Kidney (tissue), 13 donors: ENCODE measurements at regions not wholly inside any gene's neighbourhood (a gene's known extent, or its start where the extent isn't known, plus 50 kb on each side); places are given as distances from the start of the nearest gene placed in this dataset.

ENCODE experiments used
- DNase-seq, 5 donors: peaks; one replicate each; pipeline ENCODE4 v3.0.0-alpha.2; 2013 to 2020
- FAIRE-seq: peaks from 2 replicates; lab custom pipeline; 2012; peaks lifted over from hg19 to GRCh38; lab: Jason Lieb, UNC
- H3K27ac ChIP-seq, 2 donors: one replicate each; pipeline ENCODE4 v1.7.0; 2013; ENCODE audit warnings: low read depth in 2 of 2, low read length in 2 of 2, inconsistent platforms in 1 of 2
- H3K27me3 ChIP-seq: one replicate; pipeline ENCODE4 v1.7.1; 2013; ENCODE audit warnings: low read length, inconsistent platforms; ENCODE audit not compliant: control insufficient read depth, insufficient read depth
- H3K36me3 ChIP-seq, 3 donors: one replicate each; pipeline versions ENCODE4 v1.7.0 to v1.7.1; 2013; ENCODE audit warnings: low read length in 3 of 3, control low read depth in 1 of 3, inconsistent platforms in 1 of 3; ENCODE audit not compliant: insufficient read depth in 3 of 3, control insufficient read depth in 2 of 3
- H3K4me1 ChIP-seq, 3 donors: one replicate each; pipeline versions ENCODE4 v1.7.0 to v1.7.1; 2013; ENCODE audit warnings: low read length in 3 of 3, inconsistent platforms in 1 of 3, low read depth in 1 of 3; ENCODE audit not compliant: control insufficient read depth in 2 of 3, insufficient read depth in 2 of 3
- H3K4me3 ChIP-seq, 3 donors: one replicate each; pipeline versions ENCODE4 v1.7.0 to v1.8.1; 2013; ENCODE audit warnings: low read length in 3 of 3, control low read depth in 1 of 3, inconsistent platforms in 1 of 3
- H3K9ac ChIP-seq, 3 donors: one replicate each; pipeline versions ENCODE4 v1.7.0 to v1.7.1; 2013; ENCODE audit warnings: low read length in 3 of 3, control low read depth in 1 of 3, inconsistent platforms in 1 of 3
- H3K9me3 ChIP-seq, 3 donors: one replicate each; pipeline versions ENCODE4 v1.7.0 to v1.7.1; 2013; ENCODE audit warnings: low read length in 3 of 3, control low read depth in 1 of 3, inconsistent platforms in 1 of 3; ENCODE audit not compliant: control insufficient read depth in 2 of 3, insufficient read depth in 1 of 3
- intact Hi-C: fragments of 100-400 bp; cut with DNase I; formaldehyde crosslinking; loops from one replicate; pipeline ENCODE4 v1.11.1; 2022
- TF ChIP-seq, protein P1 (sequence below): IDR thresholded peaks from 3 replicates; pipeline ENCODE4 v1.5.1; 2012; ENCODE audit warnings: mild to moderate bottlenecking, moderate library complexity, borderline replicate concordance; ENCODE audit not compliant: insufficient read depth; ENCODE audit errors: extremely low read depth
- donor health status: control.
- donor health status: control.
- donor health status: control.
- donor health status: control.
- donor health status: control.
- donor health status: DM: yes; HTN: yes; CAD: no.
- donor health status: Normal renal cell carcinoma (clear cell type).

GRCh38 chr7:145212050-145212449 lies 376.2 kb upstream of the TPK1 start:
- Histone ChIP-seq H3K27me3 (no peaks in the 10 kb centered on the region), H3K27ac (no peak overlapping the region), H3K9me3 (no peaks in the 10 kb centered on the region), H3K4me3 (no peak overlapping the region), H3K36me3 (no peaks in the 10 kb centered on the region), H3K9ac (no peak overlapping the region), H3K4me1 (no peaks in the 10 kb centered on the region)
- intact Hi-C loops = no loop called here
- FAIRE-seq = no peak
- TF ChIP-seq, protein P1, sequence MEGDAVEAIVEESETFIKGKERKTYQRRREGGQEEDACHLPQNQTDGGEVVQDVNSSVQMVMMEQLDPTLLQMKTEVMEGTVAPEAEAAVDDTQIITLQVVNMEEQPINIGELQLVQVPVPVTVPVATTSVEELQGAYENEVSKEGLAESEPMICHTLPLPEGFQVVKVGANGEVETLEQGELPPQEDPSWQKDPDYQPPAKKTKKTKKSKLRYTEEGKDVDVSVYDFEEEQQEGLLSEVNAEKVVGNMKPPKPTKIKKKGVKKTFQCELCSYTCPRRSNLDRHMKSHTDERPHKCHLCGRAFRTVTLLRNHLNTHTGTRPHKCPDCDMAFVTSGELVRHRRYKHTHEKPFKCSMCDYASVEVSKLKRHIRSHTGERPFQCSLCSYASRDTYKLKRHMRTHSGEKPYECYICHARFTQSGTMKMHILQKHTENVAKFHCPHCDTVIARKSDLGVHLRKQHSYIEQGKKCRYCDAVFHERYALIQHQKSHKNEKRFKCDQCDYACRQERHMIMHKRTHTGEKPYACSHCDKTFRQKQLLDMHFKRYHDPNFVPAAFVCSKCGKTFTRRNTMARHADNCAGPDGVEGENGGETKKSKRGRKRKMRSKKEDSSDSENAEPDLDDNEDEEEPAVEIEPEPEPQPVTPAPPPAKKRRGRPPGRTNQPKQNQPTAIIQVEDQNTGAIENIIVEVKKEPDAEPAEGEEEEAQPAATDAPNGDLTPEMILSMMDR = no peak
- no peak for DNase-seq

GRCh38 chr7:145211211-145211610 lies 375.4 kb upstream of the TPK1 start:
- Histone ChIP-seq H3K4me3 (no peak overlapping the region), H3K27me3 (no peaks in the 10 kb centered on the region), H3K36me3 (no peaks in the 10 kb centered on the region), H3K27ac (no peak overlapping the region), H3K9me3 (no peaks in the 10 kb centered on the region), H3K4me1 (no peaks in the 10 kb centered on the region), H3K9ac (no peak overlapping the region)
- no peak for FAIRE-seq
- TF ChIP-seq, protein P1 = no peak
- no peak for DNase-seq
- intact Hi-C loops = no loop called here

DNA sequence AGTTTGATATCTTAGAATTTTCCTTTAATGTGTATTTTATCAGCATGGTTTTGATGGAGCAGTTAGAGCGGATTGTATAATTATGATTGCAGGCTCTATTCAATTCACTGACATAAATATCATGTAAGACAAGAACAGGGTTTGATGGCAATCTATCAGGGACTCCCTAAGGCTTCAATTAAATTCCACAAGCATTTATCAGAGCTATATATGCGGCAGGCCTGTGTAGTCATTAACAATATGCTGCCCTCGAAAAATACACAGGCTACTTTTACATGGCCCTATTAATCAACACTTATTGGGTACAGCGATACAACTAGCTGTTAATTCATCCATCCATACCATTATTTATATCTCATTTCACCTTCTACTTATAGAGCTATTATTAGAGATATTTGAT lies 358.1 kb upstream of the TPK1 start:
- Histone ChIP-seq H3K4me1 (no peaks in the 10 kb centered on the region), H3K27me3 (no peaks in the 10 kb centered on the region), H3K27ac (no peak overlapping the region), H3K36me3 (no peaks in the 10 kb centered on the region), H3K9me3 (no peaks in the 10 kb centered on the region), H3K9ac (no peak overlapping the region), H3K4me3 (no peak overlapping the region)
- TF ChIP-seq, protein P1 = no peak
- DNase-seq (no peak), FAIRE-seq (no peak)
- intact Hi-C loops = no loop called here

DNA sequence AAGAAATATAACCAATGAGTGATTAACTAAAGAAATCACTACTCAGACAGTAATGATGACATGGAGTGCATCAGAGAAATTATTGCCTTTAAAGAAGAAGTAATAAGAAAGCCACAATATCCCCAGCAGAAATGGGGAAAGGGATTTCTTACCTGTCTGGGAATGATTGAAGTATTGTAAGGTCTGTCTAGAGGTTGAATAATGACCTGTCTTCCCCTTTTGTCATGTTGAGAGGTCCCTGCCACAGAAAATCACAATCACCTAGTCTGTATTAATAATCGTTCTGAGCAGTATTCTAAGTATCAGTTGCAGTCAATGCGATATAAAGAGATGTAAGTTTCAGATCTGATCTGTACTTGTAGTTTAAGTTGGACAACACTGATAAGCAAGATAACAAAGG lies 349.1 kb upstream of the TPK1 start:
- TF ChIP-seq, protein P1 = no peak
- H3K27ac ChIP-seq = no peak overlapping the region
- no peak for DNase-seq
- H3K9me3 ChIP-seq = no peaks in the 10 kb centered on the region
- intact Hi-C loops = no loop called here
- no peak overlapping the region for H3K4me3 ChIP-seq
- no peaks in the 10 kb centered on the region for H3K36me3 ChIP-seq
- no peak for FAIRE-seq
- H3K27me3 ChIP-seq = no peaks in the 10 kb centered on the region
- no peak overlapping the region for H3K9ac ChIP-seq
- no peaks in the 10 kb centered on the region for H3K4me1 ChIP-seq
